ENCODE measurements at regions not wholly inside any gene's neighbourhood (a gene's known extent, or its start where the extent isn't known, plus 50 kb on each side); places are given as distances from the start of the nearest gene placed in this dataset.

DNA sequence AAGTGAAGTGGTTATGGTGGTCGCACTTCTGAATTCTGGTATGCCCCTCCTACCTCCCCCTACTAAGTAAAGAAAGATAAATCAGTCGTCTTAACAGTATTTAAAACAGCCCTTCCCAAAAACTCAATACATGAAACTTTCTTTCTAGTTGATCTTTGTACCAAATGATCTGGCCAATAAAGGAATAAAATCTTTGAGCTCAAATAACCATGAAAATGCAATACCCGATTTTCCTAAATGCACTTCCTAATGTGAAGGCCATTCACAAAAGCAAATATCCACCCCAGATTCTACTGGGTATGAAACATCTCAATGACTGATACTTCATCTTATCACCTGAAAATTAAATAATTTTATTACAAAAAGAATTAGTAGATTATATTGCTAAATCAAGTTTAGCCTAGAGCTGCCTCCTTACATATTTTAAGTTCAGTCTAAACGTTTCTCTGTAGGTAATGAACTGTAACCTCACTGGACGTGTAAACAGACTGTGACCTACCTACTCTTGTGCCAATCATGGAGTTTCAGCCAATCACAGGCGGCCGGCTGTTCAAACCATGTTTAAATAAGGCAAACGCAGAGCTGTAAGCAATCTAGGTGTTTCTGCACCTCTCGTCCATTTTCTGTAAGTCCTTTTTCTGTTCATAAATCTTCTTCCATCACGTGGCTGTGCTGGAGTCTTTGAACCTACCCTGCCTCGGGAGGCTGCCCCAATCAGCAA, 146.9 kb upstream of the AKR1E2 start:
- intact Hi-C loops (cut with micrococcal nuclease) = loop anchor here (2.0 to 10.0 kb wide), 3 partner anchors 26 to 1214 kb away; no protein-coding TSS in a partner anchor
- POLR2A ChIA-PET = interaction anchor here (0.5 to 6.4 kb wide), 19 partner anchors 9 to 902 kb away, joined by 3 to 103 read pairs (median 8); partner anchors contain the start of gene KLF6
- Mint-ChIP-seq H3K27ac (ENCODE audit: low read depth, unreplicated experiment) (peak overlapping the region; percentile 90), H3K4me1 (ENCODE audit: insufficient read depth, unreplicated experiment) (peaks cover 34% of the 10 kb centered on the region), H3K4me3 (ENCODE audit: unreplicated experiment) (peak overlapping the region; percentile 58), H3K9me3 (ENCODE audit: unreplicated experiment) (no peaks in the 10 kb centered on the region), H3K36me3 (ENCODE audit: insufficient read depth, unreplicated experiment) (no peaks in the 10 kb centered on the region), H3K27me3 (ENCODE audit: insufficient read depth, unreplicated experiment) (no peaks in the 10 kb centered on the region)
- TF ChIP-seq, protein P1, sequence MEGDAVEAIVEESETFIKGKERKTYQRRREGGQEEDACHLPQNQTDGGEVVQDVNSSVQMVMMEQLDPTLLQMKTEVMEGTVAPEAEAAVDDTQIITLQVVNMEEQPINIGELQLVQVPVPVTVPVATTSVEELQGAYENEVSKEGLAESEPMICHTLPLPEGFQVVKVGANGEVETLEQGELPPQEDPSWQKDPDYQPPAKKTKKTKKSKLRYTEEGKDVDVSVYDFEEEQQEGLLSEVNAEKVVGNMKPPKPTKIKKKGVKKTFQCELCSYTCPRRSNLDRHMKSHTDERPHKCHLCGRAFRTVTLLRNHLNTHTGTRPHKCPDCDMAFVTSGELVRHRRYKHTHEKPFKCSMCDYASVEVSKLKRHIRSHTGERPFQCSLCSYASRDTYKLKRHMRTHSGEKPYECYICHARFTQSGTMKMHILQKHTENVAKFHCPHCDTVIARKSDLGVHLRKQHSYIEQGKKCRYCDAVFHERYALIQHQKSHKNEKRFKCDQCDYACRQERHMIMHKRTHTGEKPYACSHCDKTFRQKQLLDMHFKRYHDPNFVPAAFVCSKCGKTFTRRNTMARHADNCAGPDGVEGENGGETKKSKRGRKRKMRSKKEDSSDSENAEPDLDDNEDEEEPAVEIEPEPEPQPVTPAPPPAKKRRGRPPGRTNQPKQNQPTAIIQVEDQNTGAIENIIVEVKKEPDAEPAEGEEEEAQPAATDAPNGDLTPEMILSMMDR (IDR thresholded peaks at IDR 0.05; ENCODE audit: unreplicated experiment) = no peak
- DNase-seq (ENCODE audit: unreplicated experiment) = no peak
- no TSS peak for BruUV-seq (replicated peaks)
- CTCF ChIA-PET = interaction anchor here (1.0 kb wide), 1 partner anchor 22 kb away, joined by 4 read pairs; no protein-coding TSS in a partner anchor

DNA sequence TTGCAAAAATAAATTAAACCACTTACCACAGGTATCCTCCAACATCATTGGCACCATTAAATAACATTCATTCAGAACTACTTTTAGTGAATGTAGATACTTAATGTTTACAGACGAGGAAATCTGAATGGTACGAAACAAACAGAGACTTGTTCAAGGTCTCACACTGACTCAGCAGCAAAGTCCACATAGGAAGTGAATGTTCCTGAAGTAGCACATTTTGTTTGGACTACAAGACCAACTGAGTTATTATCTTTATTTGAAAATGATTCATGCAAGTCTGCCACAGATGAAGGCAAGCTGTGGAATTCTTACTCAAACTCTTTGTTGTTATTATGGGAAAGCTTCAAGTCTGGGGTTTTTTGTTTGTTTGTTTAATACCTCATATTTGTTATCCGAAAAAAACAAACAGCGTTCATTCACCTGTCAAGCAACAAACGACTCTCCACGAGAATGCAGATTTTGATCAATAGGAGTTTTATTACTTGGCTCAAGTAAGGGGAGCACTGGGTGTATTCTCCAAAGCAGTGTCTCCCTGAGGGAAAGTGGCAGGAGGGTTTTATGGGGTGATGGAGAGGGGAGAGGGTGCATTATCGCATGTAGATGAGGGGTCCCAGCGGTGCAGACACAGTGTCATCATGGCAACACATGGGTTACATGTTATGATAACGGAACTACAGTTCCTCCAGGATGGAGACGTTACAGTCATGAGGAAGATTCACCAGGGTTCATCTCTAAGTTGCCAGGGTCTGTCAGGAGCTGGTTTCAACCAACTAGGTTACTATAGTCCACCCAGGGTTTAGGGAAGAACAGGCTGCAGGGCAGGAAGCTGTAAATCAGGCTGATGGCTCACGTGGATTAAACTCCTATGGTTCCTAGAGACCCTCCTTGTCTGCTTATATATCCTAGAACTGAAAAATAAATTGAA, 147.7 kb upstream of the AKR1E2 start:
- ChIA-PET POLR2A (interaction anchor here (0.5 to 6.4 kb wide), 37 partner anchors 8 to 1583 kb away, joined by 3 to 103 read pairs (median 5); partner anchors contain the start of gene KLF6), CTCF (interaction anchor here (0.6 to 1.0 kb wide), 3 partner anchors 21 to 1485 kb away, joined by 3 to 4 read pairs (median 3); no protein-coding TSS in a partner anchor)
- intact Hi-C loops (cut with micrococcal nuclease) = loop anchor here (2.0 to 10.0 kb wide), 3 partner anchors 27 to 1213 kb away; no protein-coding TSS in a partner anchor
- H3K27me3 Mint-ChIP-seq (ENCODE audit: insufficient read depth, unreplicated experiment) = no peaks in the 10 kb centered on the region
- peak; percentile 81 for DNase-seq (ENCODE audit: unreplicated experiment)
- no peaks in the 10 kb centered on the region for H3K36me3 Mint-ChIP-seq (ENCODE audit: insufficient read depth, unreplicated experiment)
- peaks cover 33% of the 10 kb centered on the region for H3K4me1 Mint-ChIP-seq (ENCODE audit: insufficient read depth, unreplicated experiment)
- TSS peak; percentile 74 for BruUV-seq (replicated peaks)
- H3K4me3 Mint-ChIP-seq (ENCODE audit: unreplicated experiment) = peak overlapping the region; percentile 58
- H3K9me3 Mint-ChIP-seq (ENCODE audit: unreplicated experiment) = no peaks in the 10 kb centered on the region
- TF ChIP-seq, protein P1 (IDR thresholded peaks at IDR 0.05; ENCODE audit: unreplicated experiment) = no peak
- H3K27ac Mint-ChIP-seq (ENCODE audit: low read depth, unreplicated experiment) = peak overlapping the region; percentile 90

DNA sequence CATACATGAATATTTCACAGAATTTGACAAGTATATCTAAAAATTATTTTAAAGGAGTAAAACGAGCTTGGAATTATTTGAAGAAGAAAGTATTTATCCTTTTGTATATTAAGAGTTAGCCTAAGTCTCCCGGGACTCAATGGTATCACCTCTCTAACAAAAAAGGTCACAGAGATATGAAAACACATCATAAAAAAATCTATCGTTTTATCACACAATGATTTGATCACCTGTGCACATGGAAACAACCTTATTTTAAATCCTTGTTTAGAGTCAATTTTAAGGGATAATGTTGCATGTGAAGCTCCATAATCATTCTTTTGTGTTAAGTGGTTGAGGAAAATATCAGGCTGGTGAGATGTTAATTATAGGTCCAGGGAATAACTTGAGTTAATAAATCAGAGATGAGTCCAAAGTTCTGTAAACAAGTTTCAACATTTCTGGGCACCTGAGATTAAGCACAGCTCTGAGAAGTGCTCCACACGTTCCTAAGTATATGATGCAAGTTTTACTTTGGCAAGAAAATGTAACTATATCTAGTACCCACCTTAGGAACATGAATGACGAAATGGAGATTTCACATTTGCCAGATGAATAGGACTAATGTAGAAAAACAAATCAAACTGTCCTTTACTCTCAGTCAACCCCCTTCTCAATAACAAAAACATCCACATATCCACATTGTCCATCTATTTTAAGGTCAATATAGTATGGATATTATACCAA, 148.5 kb upstream of the AKR1E2 start:
- POLR2A ChIA-PET = interaction anchor here (0.5 to 6.4 kb wide), 39 partner anchors 7 to 1672 kb away, joined by 3 to 103 read pairs (median 5); partner anchors contain the start of gene KLF6
- H3K4me1 Mint-ChIP-seq (ENCODE audit: insufficient read depth, unreplicated experiment) = peaks cover 33% of the 10 kb centered on the region
- no peaks in the 10 kb centered on the region for H3K27me3 Mint-ChIP-seq (ENCODE audit: insufficient read depth, unreplicated experiment)
- TSS peak; percentile 87 for BruUV-seq (replicated peaks)
- peak; percentile 93 for DNase-seq (ENCODE audit: unreplicated experiment)
- TF ChIP-seq, protein P1 (IDR thresholded peaks at IDR 0.05; ENCODE audit: unreplicated experiment) = no peak
- intact Hi-C loops (cut with micrococcal nuclease) = loop anchor here (2.0 to 10.0 kb wide), 3 partner anchors 27 to 1213 kb away; no protein-coding TSS in a partner anchor
- CTCF ChIA-PET = interaction anchor here (0.7 to 1.1 kb wide), 5 partner anchors 9 to 1484 kb away, joined by 3 to 4 read pairs (median 3); no protein-coding TSS in a partner anchor
- H3K36me3 Mint-ChIP-seq (ENCODE audit: insufficient read depth, unreplicated experiment) = no peaks in the 10 kb centered on the region
- peak overlapping the region; percentile 90 for H3K27ac Mint-ChIP-seq (ENCODE audit: low read depth, unreplicated experiment)
- no peaks in the 10 kb centered on the region for H3K9me3 Mint-ChIP-seq (ENCODE audit: unreplicated experiment)
- H3K4me3 Mint-ChIP-seq (ENCODE audit: unreplicated experiment) = peak overlapping the region; percentile 58
